HEK293 (cell line): ENCODE measurements at regions not wholly inside any gene's neighbourhood (a gene's known extent, or its start where the extent isn't known, plus 50 kb on each side); places are given as distances from the start of the nearest gene placed in this dataset.

Experiments used
- CTCF ChIA-PET: fragments of 350-600 bp; formaldehyde crosslinking; extraction: SDS; loops from one replicate; lab custom pipeline; 2021; ENCODE audit warnings: antibody characterized with exemption; lab: Yijun Ruan, JAX
- POLR2A ChIA-PET: fragments of 300-600 bp; formaldehyde crosslinking; extraction: SDS; loops from one replicate; lab custom pipeline; 2020; ENCODE audit warnings: antibody characterized with exemption, inconsistent platforms; lab: Yijun Ruan, JAX
- H3K27ac ChIP-seq: fragments of 200-500 bp; sonication (Bioruptor generic); 2 replicates; pipeline ENCODE4 v1.5.1; 2014; ENCODE audit warnings: low read depth, low read length, control low read depth, inconsistent platforms; ENCODE audit errors: extremely low read depth
- H3K36me3 ChIP-seq, 2 experiments: fragments of 200-500 bp in 1 of 2; sonication (Bioruptor generic) in 1 of 2; 1 replicate in 1 of 2; 2 replicates in 1 of 2; pipeline ENCODE4 v1.5.1; 2014 to 2017; ENCODE audit warnings: inconsistent platforms in 2 of 2, low read length in 2 of 2; ENCODE audit not compliant: control insufficient read depth in 2 of 2, insufficient read depth in 1 of 2
- H3K4me1 ChIP-seq: fragments of 200-500 bp; sonication (Bioruptor generic); 2 replicates; pipeline ENCODE4 v1.5.1; 2014; ENCODE audit warnings: mild to moderate bottlenecking, low read length, inconsistent platforms; ENCODE audit not compliant: control insufficient read depth, insufficient read depth
- H3K4me3 ChIP-seq: 2 replicates; pipeline ENCODE4 v1.5.1; 2011; ENCODE audit warnings: low read depth, mild to moderate bottlenecking, control low read depth, low read length, moderate library complexity
- H3K9me3 ChIP-seq: fragments of 200-500 bp; sonication (Bioruptor generic); 2 replicates; pipeline ENCODE4 v1.5.1; 2014; ENCODE audit warnings: low read depth, low read length, inconsistent platforms; ENCODE audit not compliant: control insufficient read depth, insufficient read depth
- RBAK ChIP-seq: fragments of 450-650 bp; formaldehyde crosslinking; IDR thresholded peaks from 2 replicates; pipeline ENCODE4 v1.5.1; 2016; ENCODE audit warnings: missing biosample characterization, missing genetic modification characterization
- SALL2 ChIP-seq: fragments of 450-650 bp; formaldehyde crosslinking; IDR thresholded peaks from 2 replicates; pipeline ENCODE4 v1.5.0; 2017; ENCODE audit warnings: missing biosample characterization, mild to moderate bottlenecking, missing genetic modification characterization, borderline replicate concordance
- SCRT2 ChIP-seq: fragments of 450-650 bp; formaldehyde crosslinking; IDR thresholded peaks from 2 replicates; pipeline ENCODE4 v1.5.1; 2016; ENCODE audit warnings: missing biosample characterization, missing genetic modification characterization
- YY1 ChIP-seq: fragments of 450-650 bp; formaldehyde crosslinking; IDR thresholded peaks from 2 replicates; pipeline ENCODE4 v1.5.1; 2018; ENCODE audit warnings: missing biosample characterization, missing genetic modification characterization
- YY2 ChIP-seq: fragments of 450-650 bp; formaldehyde crosslinking; IDR thresholded peaks from 2 replicates; pipeline ENCODE4 v1.5.1; 2016; ENCODE audit warnings: missing biosample characterization, missing genetic modification characterization
- ZBTB20 ChIP-seq: fragments of 450-650 bp; formaldehyde crosslinking; IDR thresholded peaks from 2 replicates; pipeline ENCODE4 v1.5.1; 2016; ENCODE audit warnings: missing biosample characterization, missing genetic modification characterization
- ZNF114 ChIP-seq: fragments of 450-650 bp; formaldehyde crosslinking; IDR thresholded peaks from 2 replicates; pipeline ENCODE4 v1.5.0; 2017; ENCODE audit warnings: missing biosample characterization, missing genetic modification characterization
- ZNF140 ChIP-seq: fragments of 450-650 bp; formaldehyde crosslinking; IDR thresholded peaks from 2 replicates; pipeline ENCODE4 v1.5.1; 2016; ENCODE audit warnings: missing biosample characterization, missing genetic modification characterization
- ZNF155 ChIP-seq: fragments of 450-650 bp; formaldehyde crosslinking; IDR thresholded peaks from 2 replicates; pipeline ENCODE4 v1.5.1; 2016; ENCODE audit warnings: missing biosample characterization, missing genetic modification characterization
- ZNF157 ChIP-seq: fragments of 450-650 bp; formaldehyde crosslinking; IDR thresholded peaks from 2 replicates; pipeline ENCODE4 v1.5.1; 2016; ENCODE audit warnings: missing biosample characterization, missing genetic modification characterization
- ZNF423 ChIP-seq: fragments of 450-650 bp; formaldehyde crosslinking; IDR thresholded peaks from 2 replicates; pipeline ENCODE4 v1.5.1; 2016; ENCODE audit warnings: missing biosample characterization, missing genetic modification characterization
- ZNF48 ChIP-seq: fragments of 450-650 bp; formaldehyde crosslinking; IDR thresholded peaks from 2 replicates; pipeline ENCODE4 v1.5.1; 2016; ENCODE audit warnings: missing biosample characterization, missing genetic modification characterization
- ZNF501 ChIP-seq: fragments of 450-650 bp; formaldehyde crosslinking; IDR thresholded peaks from 2 replicates; pipeline ENCODE4 v1.5.1; 2016; ENCODE audit warnings: missing biosample characterization, missing genetic modification characterization
- ZNF544 ChIP-seq: fragments of 450-650 bp; formaldehyde crosslinking; IDR thresholded peaks from 2 replicates; pipeline ENCODE4 v1.5.0; 2017; ENCODE audit warnings: missing biosample characterization, missing genetic modification characterization
- ZNF548 ChIP-seq: fragments of 450-650 bp; formaldehyde crosslinking; IDR thresholded peaks from 2 replicates; pipeline ENCODE4 v1.5.1; 2016; ENCODE audit warnings: missing biosample characterization, missing genetic modification characterization
- ZNF558 ChIP-seq: fragments of 450-650 bp; formaldehyde crosslinking; IDR thresholded peaks from 2 replicates; pipeline ENCODE4 v1.5.1; 2016; ENCODE audit warnings: missing biosample characterization, missing genetic modification characterization
- ZNF600 ChIP-seq: fragments of 450-650 bp; formaldehyde crosslinking; IDR thresholded peaks from 2 replicates; pipeline ENCODE4 v1.5.1; 2016; ENCODE audit warnings: missing biosample characterization, missing genetic modification characterization
- ZNF654 ChIP-seq: fragments of 450-650 bp; formaldehyde crosslinking; IDR thresholded peaks from 2 replicates; pipeline ENCODE4 v1.5.1; 2016; ENCODE audit warnings: low read depth, missing biosample characterization, missing genetic modification characterization
- ZNF670 ChIP-seq: fragments of 450-650 bp; formaldehyde crosslinking; IDR thresholded peaks from 2 replicates; pipeline ENCODE4 v1.5.1; 2016; ENCODE audit warnings: missing biosample characterization, missing genetic modification characterization, low read depth
- TF ChIP-seq, protein P1 (sequence below): fragments of 450-650 bp; formaldehyde crosslinking; IDR thresholded peaks from 2 replicates; pipeline ENCODE4 v1.5.1; 2016; ENCODE audit warnings: missing biosample characterization, missing genetic modification characterization
- TF ChIP-seq, protein P2 (sequence below): fragments of 450-650 bp; formaldehyde crosslinking; IDR thresholded peaks from 2 replicates; pipeline ENCODE4 v1.5.1; 2016; ENCODE audit warnings: missing biosample characterization, missing genetic modification characterization
- TF ChIP-seq, protein P3 (sequence below): fragments of 450-650 bp; formaldehyde crosslinking; IDR thresholded peaks from 2 replicates; pipeline ENCODE4 v1.5.1; 2016; ENCODE audit warnings: missing biosample characterization, missing genetic modification characterization, low read depth
- TF ChIP-seq, protein P4 (sequence below): fragments of 450-650 bp; formaldehyde crosslinking; conservative IDR thresholded peaks from 2 replicates; pipeline ENCODE4 v1.5.1; 2016; ENCODE audit warnings: low read depth, missing biosample characterization, missing genetic modification characterization

DNA sequence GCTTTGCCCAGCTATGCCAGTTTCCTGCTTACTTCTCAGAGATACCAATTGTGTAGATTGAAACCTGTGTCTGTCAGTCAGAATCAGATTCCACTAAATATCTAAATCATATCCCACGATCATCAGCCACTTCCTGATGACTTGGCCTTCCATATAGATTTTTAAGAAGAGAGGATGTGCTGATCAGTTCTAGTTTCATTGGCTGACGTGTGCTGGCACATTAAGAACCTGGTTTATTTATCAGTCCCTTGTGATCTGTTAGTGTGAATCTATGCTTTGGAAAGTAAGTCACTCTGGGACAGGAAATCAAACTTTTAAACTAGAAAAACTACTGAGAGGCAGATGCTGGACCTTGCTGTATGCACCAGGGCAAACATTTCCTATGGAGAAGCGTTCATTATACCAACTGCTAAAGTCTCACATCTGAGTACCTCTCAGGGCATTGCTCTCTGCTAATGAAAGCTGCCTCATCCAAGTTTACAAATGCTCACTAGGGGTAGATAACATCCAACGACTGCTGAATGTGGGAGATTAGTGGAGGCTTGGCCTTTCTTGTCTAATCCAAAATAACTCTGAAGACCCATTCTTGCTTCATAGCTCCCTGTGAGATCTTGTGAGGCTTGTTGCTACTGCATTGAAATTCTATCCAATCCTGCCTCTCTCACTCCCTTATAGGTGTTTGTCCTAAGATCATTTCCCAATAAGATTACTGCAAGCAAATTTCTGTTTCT lies 109.1 kb downstream of the ARL4A start:
- Histone ChIP-seq H3K4me1 (no peaks in the 10 kb centered on the region), H3K27ac (no peak overlapping the region), H3K36me3 (no peaks in the 10 kb centered on the region), H3K9me3 (no peaks in the 10 kb centered on the region), H3K4me3 (no peak overlapping the region)
- POLR2A ChIA-PET, result no interaction called here
- TF ChIP-seq, protein P1, sequence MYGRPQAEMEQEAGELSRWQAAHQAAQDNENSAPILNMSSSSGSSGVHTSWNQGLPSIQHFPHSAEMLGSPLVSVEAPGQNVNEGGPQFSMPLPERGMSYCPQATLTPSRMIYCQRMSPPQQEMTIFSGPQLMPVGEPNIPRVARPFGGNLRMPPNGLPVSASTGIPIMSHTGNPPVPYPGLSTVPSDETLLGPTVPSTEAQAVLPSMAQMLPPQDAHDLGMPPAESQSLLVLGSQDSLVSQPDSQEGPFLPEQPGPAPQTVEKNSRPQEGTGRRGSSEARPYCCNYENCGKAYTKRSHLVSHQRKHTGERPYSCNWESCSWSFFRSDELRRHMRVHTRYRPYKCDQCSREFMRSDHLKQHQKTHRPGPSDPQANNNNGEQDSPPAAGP, result no peak
- TF ChIP-seq ZNF157 (tag by site-specific recombination) (no peak), ZNF48 (tag by site-specific recombination) (no peak), ZNF600 (tag by site-specific recombination) (no peak), ZNF654 (no peak), ZNF501 (tag by site-specific recombination) (no peak), YY2 (tag by site-specific recombination) (no peak)
- TF ChIP-seq, protein P2, sequence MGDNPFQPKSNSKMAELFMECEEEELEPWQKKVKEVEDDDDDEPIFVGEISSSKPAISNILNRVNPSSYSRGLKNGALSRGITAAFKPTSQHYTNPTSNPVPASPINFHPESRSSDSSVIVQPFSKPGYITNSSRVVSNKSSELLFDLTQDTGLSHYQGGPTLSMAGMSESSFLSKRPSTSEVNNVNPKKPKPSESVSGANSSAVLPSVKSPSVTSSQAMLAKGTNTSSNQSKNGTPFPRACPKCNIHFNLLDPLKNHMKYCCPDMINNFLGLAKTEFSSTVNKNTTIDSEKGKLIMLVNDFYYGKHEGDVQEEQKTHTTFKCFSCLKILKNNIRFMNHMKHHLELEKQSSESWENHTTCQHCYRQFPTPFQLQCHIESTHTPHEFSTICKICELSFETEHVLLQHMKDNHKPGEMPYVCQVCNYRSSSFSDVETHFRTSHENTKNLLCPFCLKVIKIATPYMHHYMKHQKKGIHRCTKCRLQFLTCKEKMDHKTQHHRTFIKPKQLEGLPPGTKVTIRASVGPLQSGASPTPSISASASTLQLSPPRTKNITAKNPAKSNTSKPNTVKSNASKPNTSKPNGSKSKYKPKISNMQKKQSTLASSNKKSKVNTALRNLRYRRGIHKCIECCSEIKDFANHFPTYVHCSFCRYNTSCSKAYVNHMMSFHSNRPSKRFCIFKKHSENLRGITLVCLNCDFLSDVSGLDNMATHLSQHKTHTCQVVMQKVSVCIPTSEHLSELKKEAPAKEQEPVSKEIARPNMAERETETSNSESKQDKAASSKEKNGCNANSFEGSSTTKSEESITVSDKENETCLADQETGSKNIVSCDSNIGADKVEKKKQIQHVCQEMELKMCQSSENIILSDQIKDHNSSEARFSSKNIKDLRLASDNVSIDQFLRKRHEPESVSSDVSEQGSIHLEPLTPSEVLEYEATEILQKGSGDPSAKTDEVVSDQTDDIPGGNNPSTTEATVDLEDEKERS (tag by site-specific recombination), result no peak
- TF ChIP-seq, protein P3, sequence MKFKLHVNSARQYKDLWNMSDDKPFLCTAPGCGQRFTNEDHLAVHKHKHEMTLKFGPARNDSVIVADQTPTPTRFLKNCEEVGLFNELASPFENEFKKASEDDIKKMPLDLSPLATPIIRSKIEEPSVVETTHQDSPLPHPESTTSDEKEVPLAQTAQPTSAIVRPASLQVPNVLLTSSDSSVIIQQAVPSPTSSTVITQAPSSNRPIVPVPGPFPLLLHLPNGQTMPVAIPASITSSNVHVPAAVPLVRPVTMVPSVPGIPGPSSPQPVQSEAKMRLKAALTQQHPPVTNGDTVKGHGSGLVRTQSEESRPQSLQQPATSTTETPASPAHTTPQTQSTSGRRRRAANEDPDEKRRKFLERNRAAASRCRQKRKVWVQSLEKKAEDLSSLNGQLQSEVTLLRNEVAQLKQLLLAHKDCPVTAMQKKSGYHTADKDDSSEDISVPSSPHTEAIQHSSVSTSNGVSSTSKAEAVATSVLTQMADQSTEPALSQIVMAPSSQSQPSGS, result no peak
- CTCF ChIA-PET, result interaction anchor here (0.7 to 0.8 kb wide), 2 partner anchors 110 to 340 kb away, joined by 3 read pairs; no protein-coding TSS in a partner anchor

DNA sequence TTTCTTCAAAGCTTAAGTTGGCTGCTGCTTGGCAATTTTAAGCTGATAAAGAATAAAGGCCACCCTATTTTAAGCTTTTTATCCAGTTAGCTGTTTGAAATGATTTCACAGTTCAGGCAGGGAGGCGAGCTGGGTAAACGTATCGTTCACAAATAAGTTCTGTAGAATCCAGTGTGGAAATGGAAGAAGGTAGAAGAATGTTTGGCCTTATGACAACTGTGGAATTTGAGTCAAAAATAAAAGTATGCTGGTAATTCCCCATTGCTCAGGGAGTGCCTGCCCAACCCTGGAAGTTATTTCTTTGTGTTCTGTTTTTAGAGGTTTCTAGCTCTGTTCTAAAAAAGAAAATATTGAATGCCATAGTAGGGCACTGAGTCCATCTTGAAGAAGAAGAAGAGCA lies 113.1 kb downstream of the ARL4A start:
- CTCF ChIA-PET, result no interaction called here
- Histone ChIP-seq H3K4me3 (no peak overlapping the region), H3K9me3 (no peaks in the 10 kb centered on the region)
- TF ChIP-seq ZBTB20 (tag by site-specific recombination), result no peak
- no peak for TF ChIP-seq ZNF544 (tag by site-specific recombination)
- no peak for TF ChIP-seq SCRT2
- no peak for TF ChIP-seq YY1
- no peak for TF ChIP-seq RBAK (tag by site-specific recombination)
- TF ChIP-seq ZNF114 (tag by site-specific recombination), result no peak
- no peak for TF ChIP-seq ZNF157 (tag by site-specific recombination)
- no peak for TF ChIP-seq ZNF140 (tag by site-specific recombination)
- TF ChIP-seq ZNF670 (tag by site-specific recombination), result no peak
- TF ChIP-seq ZNF155 (tag by site-specific recombination), result no peak
- no peak for TF ChIP-seq ZNF558 (tag by site-specific recombination)
- TF ChIP-seq SALL2 (tag by site-specific recombination), result no peak
- TF ChIP-seq, protein P4, sequence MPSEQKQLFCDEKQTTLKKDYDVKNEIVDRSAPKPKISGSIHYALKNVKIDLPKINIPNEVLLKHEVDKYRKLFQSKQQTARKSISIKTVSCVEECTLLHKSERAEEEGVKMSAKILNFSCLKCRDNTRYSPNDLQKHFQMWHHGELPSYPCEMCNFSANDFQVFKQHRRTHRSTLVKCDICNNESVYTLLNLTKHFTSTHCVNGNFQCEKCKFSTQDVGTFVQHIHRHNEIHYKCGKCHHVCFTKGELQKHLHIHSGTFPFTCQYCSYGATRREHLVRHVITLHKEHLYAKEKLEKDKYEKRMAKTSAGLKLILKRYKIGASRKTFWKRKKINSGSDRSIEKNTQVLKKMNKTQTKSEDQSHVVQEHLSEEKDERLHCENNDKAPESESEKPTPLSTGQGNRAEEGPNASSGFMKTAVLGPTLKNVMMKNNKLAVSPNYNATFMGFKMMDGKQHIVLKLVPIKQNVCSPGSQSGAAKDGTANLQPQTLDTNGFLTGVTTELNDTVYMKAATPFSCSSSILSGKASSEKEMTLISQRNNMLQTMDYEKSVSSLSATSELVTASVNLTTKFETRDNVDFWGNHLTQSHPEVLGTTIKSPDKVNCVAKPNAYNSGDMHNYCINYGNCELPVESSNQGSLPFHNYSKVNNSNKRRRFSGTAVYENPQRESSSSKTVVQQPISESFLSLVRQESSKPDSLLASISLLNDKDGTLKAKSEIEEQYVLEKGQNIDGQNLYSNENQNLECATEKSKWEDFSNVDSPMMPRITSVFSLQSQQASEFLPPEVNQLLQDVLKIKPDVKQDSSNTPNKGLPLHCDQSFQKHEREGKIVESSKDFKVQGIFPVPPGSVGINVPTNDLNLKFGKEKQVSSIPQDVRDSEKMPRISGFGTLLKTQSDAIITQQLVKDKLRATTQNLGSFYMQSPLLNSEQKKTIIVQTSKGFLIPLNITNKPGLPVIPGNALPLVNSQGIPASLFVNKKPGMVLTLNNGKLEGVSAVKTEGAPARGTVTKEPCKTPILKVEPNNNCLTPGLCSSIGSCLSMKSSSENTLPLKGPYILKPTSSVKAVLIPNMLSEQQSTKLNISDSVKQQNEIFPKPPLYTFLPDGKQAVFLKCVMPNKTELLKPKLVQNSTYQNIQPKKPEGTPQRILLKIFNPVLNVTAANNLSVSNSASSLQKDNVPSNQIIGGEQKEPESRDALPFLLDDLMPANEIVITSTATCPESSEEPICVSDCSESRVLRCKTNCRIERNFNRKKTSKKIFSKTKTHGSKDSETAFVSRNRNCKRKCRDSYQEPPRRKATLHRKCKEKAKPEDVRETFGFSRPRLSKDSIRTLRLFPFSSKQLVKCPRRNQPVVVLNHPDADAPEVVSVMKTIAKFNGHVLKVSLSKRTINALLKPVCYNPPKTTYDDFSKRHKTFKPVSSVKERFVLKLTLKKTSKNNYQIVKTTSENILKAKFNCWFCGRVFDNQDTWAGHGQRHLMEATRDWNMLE (tag by site-specific recombination), result no peak
- TF ChIP-seq ZNF548, result no peak
- no peak for TF ChIP-seq ZNF423 (tag by site-specific recombination)
- TF ChIP-seq, all 188 proteins: peak for 0
- H3K27ac ChIP-seq, result no peak overlapping the region
- no peaks in the 10 kb centered on the region for H3K36me3 ChIP-seq
- no peaks in the 10 kb centered on the region for H3K4me1 ChIP-seq
- POLR2A ChIA-PET, result interaction anchor here (0.6 kb wide), 1 partner anchor 312 kb away, joined by 4 read pairs; no protein-coding TSS in a partner anchor
